BE2C (cell line): ENCODE measurements at regions not wholly inside any gene's neighbourhood (a gene's known extent, or its start where the extent isn't known, plus 50 kb on each side); places are given as distances from the start of the nearest gene placed in this dataset.

Source experiments
- DNase-seq: peaks from one replicate; pipeline ENCODE4 v3.0.0-alpha.2; 2020
- H3K27me3 ChIP-seq: fragments of 250-450 bp; sonication (Bioruptor Pico); 2 replicates; pipeline ENCODE4 v1.5.1; 2020; ENCODE audit warnings: mild to moderate bottlenecking
- H3K36me3 ChIP-seq: fragments of 250-450 bp; sonication (Bioruptor Pico); 2 replicates; pipeline ENCODE4 v1.5.1; 2020; ENCODE audit warnings: mild to moderate bottlenecking
- H3K4me1 ChIP-seq: fragments of 250-450 bp; sonication (Bioruptor Pico); 2 replicates; pipeline ENCODE4 v1.5.1; 2020
- H3K4me3 ChIP-seq: 2 replicates; pipeline ENCODE4 v1.5.1; 2011; ENCODE audit warnings: low read depth, low read length
- H3K9me3 ChIP-seq: fragments of 250-450 bp; sonication (Bioruptor Pico); 2 replicates; pipeline ENCODE4 v1.5.1; 2020
- CTCF ChIP-seq: IDR thresholded peaks from 2 replicates; pipeline ENCODE4 v1.5.1; 2012; ENCODE audit warnings: mild to moderate bottlenecking, low read depth, low read length

GRCh38 chr2:167794554-167795255 lies 452.7 kb downstream of the STK39 start:
- H3K36me3 ChIP-seq, result no peaks in the 10 kb centered on the region
- DNase-seq, result no peak

DNA sequence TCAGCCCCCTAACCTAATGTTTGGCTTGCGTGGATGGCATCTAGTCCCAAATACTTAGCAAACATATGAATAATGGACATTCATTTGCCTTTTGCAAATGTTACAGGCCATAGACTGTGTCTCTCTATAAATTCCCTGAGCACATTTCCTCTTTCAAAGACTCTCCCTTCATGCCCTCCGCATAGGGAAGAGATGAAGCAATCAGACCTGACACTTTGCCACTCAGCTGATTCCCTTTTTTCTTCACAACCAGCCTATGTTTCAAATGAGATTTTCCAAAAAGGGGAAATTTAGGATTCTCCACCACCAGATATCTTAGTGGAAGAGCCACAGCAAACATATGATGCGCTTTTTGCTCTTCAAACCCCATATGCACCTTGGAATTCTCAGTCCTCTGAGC lies 453.7 kb downstream of the STK39 start:
- no peaks in the 10 kb centered on the region for H3K9me3 ChIP-seq
- TF ChIP-seq CTCF, result no peak
- no peaks in the 10 kb centered on the region for H3K4me1 ChIP-seq
- H3K4me3 ChIP-seq, result no peak overlapping the region
- no peaks in the 10 kb centered on the region for H3K27me3 ChIP-seq
- H3K36me3 ChIP-seq, result no peaks in the 10 kb centered on the region
- no peak for DNase-seq

More at GRCh38 chr2:167794554-167795255, 452.7 kb downstream of the STK39 start:
- Histone ChIP-seq H3K4me3 (no peak overlapping the region), H3K27me3 (no peaks in the 10 kb centered on the region), H3K9me3 (no peaks in the 10 kb centered on the region), H3K4me1 (no peaks in the 10 kb centered on the region)
- no peak for TF ChIP-seq CTCF

DNA sequence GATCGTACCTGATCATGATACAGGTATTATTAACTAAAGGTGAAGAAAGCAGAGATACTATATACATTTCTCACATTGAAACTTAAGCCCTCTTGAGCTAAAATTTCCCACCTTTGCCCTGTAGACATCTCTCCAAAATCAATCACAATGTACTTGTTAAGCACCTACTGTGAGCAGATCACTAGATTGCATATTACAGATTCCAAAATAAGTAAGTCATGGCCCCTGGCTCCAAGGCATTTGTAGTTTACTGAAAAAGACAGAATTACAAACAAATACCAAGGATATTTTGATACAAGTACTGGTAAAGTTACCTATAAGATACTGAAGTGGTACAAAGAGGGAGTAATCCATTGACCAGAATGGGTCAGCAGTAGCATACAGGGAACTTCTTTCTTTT lies 455.3 kb downstream of the STK39 start:
- TF ChIP-seq CTCF, result no peak
- H3K36me3 ChIP-seq, result no peaks in the 10 kb centered on the region
- H3K4me3 ChIP-seq, result no peak overlapping the region
- no peak for DNase-seq
- no peaks in the 10 kb centered on the region for H3K4me1 ChIP-seq
- no peaks in the 10 kb centered on the region for H3K27me3 ChIP-seq
- H3K9me3 ChIP-seq, result no peaks in the 10 kb centered on the region

- H3K36me3 ChIP-seq, result no peaks in the 10 kb centered on the region
- no peak for DNase-seq
- H3K4me3 ChIP-seq, result no peak overlapping the region
- H3K27me3 ChIP-seq, result no peaks in the 10 kb centered on the region
- no peak for TF ChIP-seq CTCF
- no peaks in the 10 kb centered on the region for H3K9me3 ChIP-seq
- no peaks in the 10 kb centered on the region for H3K4me1 ChIP-seq
Observed at GRCh38 chr2:167790781-167791450, 456.5 kb downstream of the STK39 start.

- Histone ChIP-seq H3K36me3 (no peaks in the 10 kb centered on the region), H3K27me3 (no peaks in the 10 kb centered on the region), H3K4me3 (no peak overlapping the region), H3K9me3 (no peaks in the 10 kb centered on the region), H3K4me1 (no peaks in the 10 kb centered on the region)
- DNase-seq, result no peak
- TF ChIP-seq CTCF, result no peak
Observed at GRCh38 chr2:167790189-167790588, 457.2 kb downstream of the STK39 start.

DNA sequence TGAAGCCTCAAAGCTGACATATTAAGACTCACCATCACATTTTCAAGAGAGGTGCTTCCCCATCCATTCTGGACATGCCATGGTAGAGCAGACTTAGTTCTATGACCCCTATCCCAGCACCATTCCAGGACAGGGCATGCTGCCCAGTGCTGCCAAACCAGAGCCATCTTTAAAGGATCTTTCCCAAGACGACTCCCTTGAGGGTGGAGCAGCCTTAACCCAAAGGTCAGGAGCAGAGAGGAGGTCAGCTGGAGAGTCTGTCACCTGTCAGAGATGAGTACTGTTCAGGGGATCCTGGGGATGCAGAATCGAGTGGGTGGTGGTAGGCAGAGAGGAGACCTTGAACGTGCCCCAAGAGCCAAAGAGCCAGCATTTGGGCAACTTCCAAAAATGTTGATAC lies 459.8 kb downstream of the STK39 start:
- no peaks in the 10 kb centered on the region for H3K36me3 ChIP-seq
- H3K27me3 ChIP-seq, result no peaks in the 10 kb centered on the region
- H3K9me3 ChIP-seq, result no peaks in the 10 kb centered on the region
- DNase-seq, result no peak
- no peaks in the 10 kb centered on the region for H3K4me1 ChIP-seq
- H3K4me3 ChIP-seq, result no peak overlapping the region
- no peak for TF ChIP-seq CTCF
